ENCODE measurements at regions not wholly inside any gene's neighbourhood (a gene's known extent, or its start where the extent isn't known, plus 50 kb on each side); places are given as distances from the start of the nearest gene placed in this dataset.

DNA sequence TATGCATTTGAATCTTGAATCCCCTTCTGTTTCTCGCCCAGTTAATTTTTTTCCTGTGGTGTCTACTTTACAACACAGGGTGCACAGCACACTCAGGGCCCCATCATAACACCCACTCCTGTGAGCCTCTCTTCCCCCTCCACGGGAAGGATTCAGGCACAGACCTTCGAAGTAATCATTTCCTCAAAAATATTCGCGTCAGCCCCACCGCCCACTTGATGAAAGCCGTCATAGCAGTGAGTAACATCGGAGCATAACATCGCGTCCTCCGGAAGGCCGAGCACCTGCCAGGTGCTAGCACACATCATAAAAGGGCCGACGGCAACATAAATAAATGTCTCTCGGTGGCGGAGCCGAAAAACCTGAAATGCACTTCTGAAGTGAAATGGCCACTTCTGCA, 201.7 kb upstream of the ADARB2 start:
- no peak for TF ChIP-seq POLR2A (IDR thresholded peaks at IDR 0.05)
- TF ChIP-seq, protein P1, sequence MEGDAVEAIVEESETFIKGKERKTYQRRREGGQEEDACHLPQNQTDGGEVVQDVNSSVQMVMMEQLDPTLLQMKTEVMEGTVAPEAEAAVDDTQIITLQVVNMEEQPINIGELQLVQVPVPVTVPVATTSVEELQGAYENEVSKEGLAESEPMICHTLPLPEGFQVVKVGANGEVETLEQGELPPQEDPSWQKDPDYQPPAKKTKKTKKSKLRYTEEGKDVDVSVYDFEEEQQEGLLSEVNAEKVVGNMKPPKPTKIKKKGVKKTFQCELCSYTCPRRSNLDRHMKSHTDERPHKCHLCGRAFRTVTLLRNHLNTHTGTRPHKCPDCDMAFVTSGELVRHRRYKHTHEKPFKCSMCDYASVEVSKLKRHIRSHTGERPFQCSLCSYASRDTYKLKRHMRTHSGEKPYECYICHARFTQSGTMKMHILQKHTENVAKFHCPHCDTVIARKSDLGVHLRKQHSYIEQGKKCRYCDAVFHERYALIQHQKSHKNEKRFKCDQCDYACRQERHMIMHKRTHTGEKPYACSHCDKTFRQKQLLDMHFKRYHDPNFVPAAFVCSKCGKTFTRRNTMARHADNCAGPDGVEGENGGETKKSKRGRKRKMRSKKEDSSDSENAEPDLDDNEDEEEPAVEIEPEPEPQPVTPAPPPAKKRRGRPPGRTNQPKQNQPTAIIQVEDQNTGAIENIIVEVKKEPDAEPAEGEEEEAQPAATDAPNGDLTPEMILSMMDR (IDR thresholded peaks at IDR 0.05), result no peak
- no peak for TF ChIP-seq POLR2AphosphoS5 (IDR thresholded peaks at IDR 0.05)

Measured in suprapubic skin (tissue), 4 donors.